Fibroblast of lung (primary cell): ENCODE measurements at regions not wholly inside any gene's neighbourhood (a gene's known extent, or its start where the extent isn't known, plus 50 kb on each side); places are given as distances from the start of the nearest gene placed in this dataset.

ENCODE experiments used
- DNase-seq, 2 donors: peaks; one replicate each; pipeline versions ENCODE4 v3.0.0 to v3.0.0-alpha.2; 2010; ENCODE audit warnings: low read depth in 2 of 2
- H2AFZ ChIP-seq: 2 replicates; pipeline ENCODE4 v1.5.1; 2012; ENCODE audit warnings: low read length, control low read depth, inconsistent platforms
- H3K27ac ChIP-seq: 2 replicates; pipeline ENCODE4 v1.5.1; 2011; ENCODE audit warnings: low read length, control low read depth; ENCODE audit not compliant: insufficient read depth
- H3K27me3 ChIP-seq: 2 replicates; pipeline ENCODE4 v1.5.1; 2011; ENCODE audit warnings: mild to moderate bottlenecking, low read length; ENCODE audit not compliant: control insufficient read depth, insufficient read depth
- H3K36me3 ChIP-seq: 2 replicates; pipeline ENCODE4 v1.5.1; 2011; ENCODE audit warnings: low read length; ENCODE audit not compliant: control insufficient read depth, insufficient read depth
- H3K4me1 ChIP-seq: 2 replicates; pipeline ENCODE4 v1.5.1; 2011; ENCODE audit warnings: low read length; ENCODE audit not compliant: control insufficient read depth, insufficient read depth; ENCODE audit errors: extremely low read depth
- H3K4me2 ChIP-seq: 2 replicates; pipeline ENCODE4 v1.5.1; 2011; ENCODE audit warnings: low read length, control low read depth; ENCODE audit not compliant: insufficient read depth; ENCODE audit errors: extremely low read depth
- H3K4me3 ChIP-seq, 4 experiments: fragments of 200-600 bp in 1 of 4; sonication (generic) in 1 of 4; replicated peaks in 1 of 4; 2 replicates each; pipeline ENCODE4 v1.5.1; 2011 to 2016; ENCODE audit warnings: low read length in 4 of 4, low read depth in 3 of 4, mild to moderate bottlenecking in 3 of 4, control low read depth in 2 of 4, inconsistent platforms in 1 of 4, mixed read lengths in 1 of 4; ENCODE audit not compliant: insufficient read depth in 1 of 4; ENCODE audit errors: control extremely low read depth in 1 of 4
- H3K79me2 ChIP-seq: 2 replicates; pipeline ENCODE4 v1.5.1; 2012; ENCODE audit warnings: mild to moderate bottlenecking, low read length, inconsistent platforms; ENCODE audit not compliant: control insufficient read depth, insufficient read depth
- H3K9ac ChIP-seq: 2 replicates; pipeline ENCODE4 v1.5.1; 2011; ENCODE audit warnings: mild to moderate bottlenecking, low read length, control low read depth; ENCODE audit not compliant: insufficient read depth
- H3K9me3 ChIP-seq: 2 replicates; pipeline ENCODE4 v1.5.1; 2012; ENCODE audit warnings: low read depth, low read length; ENCODE audit not compliant: control insufficient read depth, insufficient read depth
- H4K20me1 ChIP-seq: 2 replicates; pipeline ENCODE4 v1.5.1; 2011; ENCODE audit warnings: low read length; ENCODE audit not compliant: control insufficient read depth, insufficient read depth; ENCODE audit errors: extremely low read depth
- EZH2 ChIP-seq: IDR thresholded peaks from 2 replicates; pipeline ENCODE4 v1.5.1; 2012; ENCODE audit warnings: low read length, control low read depth, mild to moderate bottlenecking; ENCODE audit errors: missing control alignments
- TF ChIP-seq, protein P1 (sequence below), 2 donors: IDR thresholded peaks in 1 of 2; conservative IDR thresholded peaks in 1 of 2; 1 replicate in 1 of 2; 2 replicates in 1 of 2; pipeline ENCODE4 v1.5.1; 2011 to 2012; ENCODE audit warnings: low read length in 2 of 2, control low read depth in 1 of 2, inconsistent platforms in 1 of 2, low read depth in 1 of 2, mild to moderate bottlenecking in 1 of 2

DNA sequence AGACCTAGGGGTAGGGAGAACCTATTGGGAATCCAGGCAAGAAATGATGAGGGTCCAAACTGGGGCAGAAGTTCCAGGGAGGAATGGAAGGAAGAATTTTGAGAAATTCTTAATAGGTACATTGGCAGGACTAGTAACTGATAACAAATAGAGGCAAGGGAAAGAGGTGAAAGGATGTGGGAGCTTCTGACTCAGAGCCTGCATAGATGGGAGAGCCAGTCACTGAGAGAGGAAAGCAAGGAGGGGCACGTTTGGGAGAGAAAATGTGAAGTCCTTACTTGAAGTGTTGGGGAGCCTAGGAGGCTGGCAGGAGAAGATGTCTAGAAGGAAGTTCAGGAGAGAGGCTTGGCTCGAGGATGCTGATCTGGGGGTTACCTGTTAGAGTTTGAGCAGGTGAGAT lies 104.6 kb upstream of the NCAM1 start:
- H3K4me2 ChIP-seq: no peak overlapping the region
- H3K4me3 ChIP-seq: no peak overlapping the region
- H3K9me3 ChIP-seq: no peaks in the 10 kb centered on the region
- H3K27ac ChIP-seq: no peak overlapping the region
- H2AFZ ChIP-seq: no peak overlapping the region
- H3K79me2 ChIP-seq: no peaks in the 10 kb centered on the region
- TF ChIP-seq, protein P1, sequence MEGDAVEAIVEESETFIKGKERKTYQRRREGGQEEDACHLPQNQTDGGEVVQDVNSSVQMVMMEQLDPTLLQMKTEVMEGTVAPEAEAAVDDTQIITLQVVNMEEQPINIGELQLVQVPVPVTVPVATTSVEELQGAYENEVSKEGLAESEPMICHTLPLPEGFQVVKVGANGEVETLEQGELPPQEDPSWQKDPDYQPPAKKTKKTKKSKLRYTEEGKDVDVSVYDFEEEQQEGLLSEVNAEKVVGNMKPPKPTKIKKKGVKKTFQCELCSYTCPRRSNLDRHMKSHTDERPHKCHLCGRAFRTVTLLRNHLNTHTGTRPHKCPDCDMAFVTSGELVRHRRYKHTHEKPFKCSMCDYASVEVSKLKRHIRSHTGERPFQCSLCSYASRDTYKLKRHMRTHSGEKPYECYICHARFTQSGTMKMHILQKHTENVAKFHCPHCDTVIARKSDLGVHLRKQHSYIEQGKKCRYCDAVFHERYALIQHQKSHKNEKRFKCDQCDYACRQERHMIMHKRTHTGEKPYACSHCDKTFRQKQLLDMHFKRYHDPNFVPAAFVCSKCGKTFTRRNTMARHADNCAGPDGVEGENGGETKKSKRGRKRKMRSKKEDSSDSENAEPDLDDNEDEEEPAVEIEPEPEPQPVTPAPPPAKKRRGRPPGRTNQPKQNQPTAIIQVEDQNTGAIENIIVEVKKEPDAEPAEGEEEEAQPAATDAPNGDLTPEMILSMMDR (conservative IDR thresholded peaks at IDR 0.05 in 1 of 2, IDR thresholded peaks at IDR 0.05 in 1 of 2; ENCODE audit: low read depth in 1 of 2, low read length in 2 of 2): no peak
- no peak for TF ChIP-seq EZH2
- no peaks in the 10 kb centered on the region for H4K20me1 ChIP-seq
- no peak overlapping the region for H3K9ac ChIP-seq
- no peaks in the 10 kb centered on the region for H3K27me3 ChIP-seq
- H3K36me3 ChIP-seq: no peaks in the 10 kb centered on the region
- H3K4me1 ChIP-seq: no peaks in the 10 kb centered on the region
- DNase-seq: no peak

DNA sequence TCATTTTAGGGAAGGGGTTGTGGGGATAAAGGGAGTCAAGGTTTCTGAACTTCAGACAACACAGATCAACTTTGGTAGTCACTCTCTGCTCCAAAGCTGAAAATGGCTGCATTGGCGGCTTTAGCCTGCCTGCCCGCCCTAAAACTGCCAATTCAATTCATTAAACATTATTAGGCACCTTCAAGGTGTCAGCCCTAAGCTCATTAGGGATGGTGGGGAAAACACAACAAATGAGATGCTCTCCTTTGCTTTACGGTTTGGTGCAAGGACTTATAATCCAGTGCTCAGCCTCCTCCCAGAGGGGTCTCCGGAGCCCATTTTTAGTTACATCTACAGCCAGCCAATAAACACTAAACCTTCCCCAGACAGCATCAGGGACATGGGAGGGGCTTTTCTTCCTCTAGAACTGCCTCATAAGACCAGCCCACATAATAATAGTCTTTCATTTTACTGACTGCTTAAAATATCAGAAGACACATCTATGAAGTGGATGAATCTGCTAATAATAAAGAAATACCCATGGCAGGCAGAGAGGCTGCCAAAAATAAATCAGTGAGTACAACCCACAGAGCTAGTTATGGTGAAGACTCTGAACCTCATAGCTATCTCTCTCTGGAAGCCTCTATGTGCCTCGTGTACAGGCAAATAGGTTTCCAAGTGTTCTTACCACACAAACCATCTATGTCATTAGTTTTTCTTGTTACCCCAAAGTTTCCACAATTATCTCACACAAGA lies 102.8 kb upstream of the NCAM1 start:
- no peaks in the 10 kb centered on the region for H3K36me3 ChIP-seq
- DNase-seq: no peak
- no peak overlapping the region for H3K4me3 ChIP-seq
- no peaks in the 10 kb centered on the region for H3K27me3 ChIP-seq
- H3K9ac ChIP-seq: no peak overlapping the region
- H3K79me2 ChIP-seq: no peaks in the 10 kb centered on the region
- no peak overlapping the region for H3K27ac ChIP-seq
- H3K4me1 ChIP-seq: no peaks in the 10 kb centered on the region
- H3K9me3 ChIP-seq: no peaks in the 10 kb centered on the region
- H2AFZ ChIP-seq: no peak overlapping the region
- no peaks in the 10 kb centered on the region for H4K20me1 ChIP-seq
- H3K4me2 ChIP-seq: no peak overlapping the region
- no peak for TF ChIP-seq EZH2
- TF ChIP-seq, protein P1 (conservative IDR thresholded peaks at IDR 0.05 in 1 of 2, IDR thresholded peaks at IDR 0.05 in 1 of 2; ENCODE audit: low read depth in 1 of 2, low read length in 2 of 2): no peak

DNA sequence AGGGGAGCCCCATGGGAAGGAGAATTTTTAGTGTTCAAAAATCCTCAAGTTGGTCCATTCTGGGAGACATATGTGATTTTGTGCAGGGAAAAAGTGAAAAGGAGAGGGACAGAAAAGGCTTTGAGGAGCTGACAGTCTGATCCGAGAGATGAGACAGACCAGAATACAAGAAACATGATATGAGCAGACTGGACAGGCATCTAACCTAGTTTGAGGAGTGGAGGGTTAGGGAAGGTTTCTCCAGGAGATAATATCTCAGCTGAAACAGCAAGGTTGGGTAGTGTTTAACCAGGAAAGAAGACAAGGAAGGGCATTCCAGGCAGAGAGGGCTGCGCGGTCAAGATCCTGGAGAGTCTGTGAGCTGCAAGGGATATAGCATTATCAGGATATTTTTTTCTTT lies 101.4 kb upstream of the NCAM1 start:
- Histone ChIP-seq H3K9ac (no peak overlapping the region), H3K79me2 (no peaks in the 10 kb centered on the region), H3K36me3 (no peaks in the 10 kb centered on the region), H3K9me3 (no peaks in the 10 kb centered on the region), H3K27ac (no peak overlapping the region), H3K27me3 (no peaks in the 10 kb centered on the region), H4K20me1 (no peaks in the 10 kb centered on the region), H3K4me3 (no peak overlapping the region), H3K4me2 (no peak overlapping the region), H2AFZ (no peak overlapping the region), H3K4me1 (no peaks in the 10 kb centered on the region)
- DNase-seq: no peak
- TF ChIP-seq, protein P1 (conservative IDR thresholded peaks at IDR 0.05 in 1 of 2, IDR thresholded peaks at IDR 0.05 in 1 of 2; ENCODE audit: low read depth in 1 of 2, low read length in 2 of 2): no peak
- no peak for TF ChIP-seq EZH2
